ENCODE measurements at regions not wholly inside any gene's neighbourhood (a gene's known extent, or its start where the extent isn't known, plus 50 kb on each side); places are given as distances from the start of the nearest gene placed in this dataset.
A peak's percentile ranks its signal among the peaks of the same experiment; 100 is the strongest.

DNA sequence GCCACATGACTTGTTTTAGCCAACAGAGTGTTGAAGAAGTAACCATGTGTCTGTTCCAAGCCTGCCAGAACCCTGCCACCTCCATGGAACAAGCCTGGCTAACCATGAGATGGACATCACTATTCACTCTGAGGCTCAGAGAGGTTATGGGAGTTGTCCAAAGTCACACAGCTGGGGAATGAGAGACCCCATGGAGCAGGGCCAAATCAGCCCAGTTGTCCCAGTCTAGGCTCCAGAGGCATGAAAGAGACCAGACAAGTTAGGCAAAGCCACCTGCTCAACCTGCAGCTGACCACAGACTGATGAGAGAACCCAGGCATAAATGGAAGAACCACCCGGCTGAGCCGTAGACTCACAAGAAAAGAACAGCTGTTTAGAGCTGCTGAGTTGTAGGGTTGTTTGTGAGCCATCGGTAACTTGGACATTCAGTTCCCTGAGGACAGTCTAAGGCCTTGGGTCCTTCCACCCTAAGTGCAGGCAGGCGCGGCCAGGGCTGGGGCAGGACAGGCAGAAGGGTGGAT, 74.7 kb upstream of the PHF21B start:
- no peak overlapping the region for H3K27ac ChIP-seq
- H3K9me2 ChIP-seq (ENCODE audit: insufficient read depth) = no peaks in the 10 kb centered on the region
- TF ChIP-seq EZH2phosphoT487 (IDR thresholded peaks at IDR 0.05; ENCODE audit: insufficient read depth, low read depth) = no peak
- no peak for TF ChIP-seq EZH2 (IDR thresholded peaks at IDR 0.05; ENCODE audit: insufficient read depth, poor library complexity, severe bottlenecking)
- H3K4me3 ChIP-seq = no peak overlapping the region
- no peaks in the 10 kb centered on the region for H3K9me3 ChIP-seq (ENCODE audit: low read depth)
- peak overlapping the region; percentile 10 for H3K4me2 ChIP-seq (ENCODE audit: unreplicated experiment)
- H3K36me3 ChIP-seq (ENCODE audit: low read depth) = no peaks in the 10 kb centered on the region
- in situ Hi-C loops (cut with MboI) = no loop called here
- peaks cover 9% of the 10 kb centered on the region for H3K4me1 ChIP-seq (ENCODE audit: insufficient read depth)
- DNase-seq = no peak
- H3K9ac ChIP-seq = no peak overlapping the region
- peaks cover 13% of the 10 kb centered on the region; the same call in 1 of the 2 replicates for H3K27me3 ChIP-seq (replicated peaks; ENCODE audit: insufficient read depth)
- WGBS, 2 experiments (ENCODE audit: low coverage in 1 of 2, low lambda C conversion rate in 2 of 2, missing lambda C conversion rate in 2 of 2) = 90 to 91% methylated on average over 5 of the region's 5 CpGs
- H2AFZ ChIP-seq = no peak overlapping the region
- H3F3A ChIP-seq (ENCODE audit: insufficient read depth) = peaks cover 16% of the 10 kb centered on the region
- H3K79me2 ChIP-seq (ENCODE audit: insufficient read depth) = no peaks in the 10 kb centered on the region
- H4K20me1 ChIP-seq (ENCODE audit: insufficient read depth) = no peaks in the 10 kb centered on the region

DNA sequence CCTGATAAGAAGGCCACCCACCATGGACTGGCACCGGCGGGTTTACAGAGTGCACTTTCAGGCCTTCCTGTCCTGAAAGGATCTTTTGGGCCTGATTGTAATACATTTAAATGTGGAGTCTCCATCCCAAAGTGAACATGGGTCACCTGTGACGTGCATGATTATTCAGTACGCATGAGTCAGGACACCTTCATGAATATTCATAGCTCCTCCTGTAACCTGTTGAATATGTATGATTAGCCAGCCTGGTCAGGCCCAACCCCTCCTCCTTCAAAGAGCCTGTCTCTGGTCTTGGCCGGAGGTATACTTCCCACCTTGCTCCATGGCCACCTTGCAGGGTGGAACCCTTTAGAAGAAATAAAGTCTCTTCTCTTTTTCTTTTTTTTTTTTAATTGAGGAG, 75.9 kb upstream of the NUP50 start:
- no peaks in the 10 kb centered on the region for H3K9me2 ChIP-seq (ENCODE audit: insufficient read depth)
- peaks cover 16% of the 10 kb centered on the region for H3F3A ChIP-seq (ENCODE audit: insufficient read depth)
- DNase-seq = no peak
- peaks cover 23% of the 10 kb centered on the region for H3K27me3 ChIP-seq (replicated peaks; ENCODE audit: insufficient read depth)
- in situ Hi-C loops (cut with MboI) = no loop called here
- no peak overlapping the region for H3K27ac ChIP-seq
- no peaks in the 10 kb centered on the region for H3K9me3 ChIP-seq (ENCODE audit: low read depth)
- H2AFZ ChIP-seq = no peak overlapping the region
- H3K36me3 ChIP-seq (ENCODE audit: low read depth) = no peaks in the 10 kb centered on the region
- H4K20me1 ChIP-seq (ENCODE audit: insufficient read depth) = no peaks in the 10 kb centered on the region
- TF ChIP-seq EZH2 (IDR thresholded peaks at IDR 0.05; ENCODE audit: insufficient read depth, poor library complexity, severe bottlenecking) (no peak), EZH2phosphoT487 (IDR thresholded peaks at IDR 0.05; ENCODE audit: insufficient read depth, low read depth) (no peak)
- H3K4me2 ChIP-seq (ENCODE audit: unreplicated experiment) = no peak overlapping the region
- no peaks in the 10 kb centered on the region for H3K79me2 ChIP-seq (ENCODE audit: insufficient read depth)
- H3K4me1 ChIP-seq (ENCODE audit: insufficient read depth) = peaks cover 9% of the 10 kb centered on the region
- H3K9ac ChIP-seq = no peak overlapping the region
- WGBS, 2 experiments (ENCODE audit: low coverage in 1 of 2, low lambda C conversion rate in 2 of 2, missing lambda C conversion rate in 2 of 2) = 67 to 70% methylated on average over 5 of the region's 5 CpGs
- no peak overlapping the region for H3K4me3 ChIP-seq

DNA sequence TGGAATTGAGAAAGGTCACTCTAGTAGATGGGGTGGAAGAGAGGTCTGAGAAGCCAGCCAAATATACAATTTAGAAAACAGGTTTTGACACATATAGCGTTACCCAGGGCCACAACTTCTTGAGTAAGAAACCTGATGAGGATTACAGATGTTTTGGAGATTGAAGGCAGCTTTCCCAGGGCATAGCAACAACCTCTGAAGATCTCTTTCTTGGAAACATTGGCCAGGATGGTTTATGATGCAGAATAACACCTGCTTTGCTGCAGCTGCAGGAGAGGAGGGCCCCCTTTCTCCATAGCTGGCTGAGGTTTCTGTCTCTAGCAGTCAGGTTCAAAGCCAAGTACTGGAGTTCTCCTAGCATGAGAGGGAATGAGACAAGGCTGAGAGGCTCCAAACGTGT, 75.1 kb upstream of the NUP50 start:
- Histone ChIP-seq H3F3A (ENCODE audit: insufficient read depth) (peaks cover 14% of the 10 kb centered on the region), H3K9me2 (ENCODE audit: insufficient read depth) (no peaks in the 10 kb centered on the region), H3K9me3 (ENCODE audit: low read depth) (no peaks in the 10 kb centered on the region), H3K27me3 (replicated peaks; ENCODE audit: insufficient read depth) (peaks cover 26% of the 10 kb centered on the region), H3K4me2 (ENCODE audit: unreplicated experiment) (no peak overlapping the region), H3K79me2 (ENCODE audit: insufficient read depth) (no peaks in the 10 kb centered on the region), H4K20me1 (ENCODE audit: insufficient read depth) (no peaks in the 10 kb centered on the region), H3K9ac (no peak overlapping the region), H3K27ac (no peak overlapping the region), H3K4me3 (no peak overlapping the region), H3K36me3 (ENCODE audit: low read depth) (no peaks in the 10 kb centered on the region), H3K4me1 (ENCODE audit: insufficient read depth) (peaks cover 9% of the 10 kb centered on the region), H2AFZ (no peak overlapping the region)
- 48 to 49% methylated on average over 2 of the region's 2 CpGs for WGBS, 2 experiments (ENCODE audit: low coverage in 1 of 2, low lambda C conversion rate in 2 of 2, missing lambda C conversion rate in 2 of 2)
- in situ Hi-C loops (cut with MboI) = no loop called here
- no peak for TF ChIP-seq EZH2phosphoT487 (IDR thresholded peaks at IDR 0.05; ENCODE audit: insufficient read depth, low read depth)
- no peak for TF ChIP-seq EZH2 (IDR thresholded peaks at IDR 0.05; ENCODE audit: insufficient read depth, poor library complexity, severe bottlenecking)
- no peak for DNase-seq

DNA sequence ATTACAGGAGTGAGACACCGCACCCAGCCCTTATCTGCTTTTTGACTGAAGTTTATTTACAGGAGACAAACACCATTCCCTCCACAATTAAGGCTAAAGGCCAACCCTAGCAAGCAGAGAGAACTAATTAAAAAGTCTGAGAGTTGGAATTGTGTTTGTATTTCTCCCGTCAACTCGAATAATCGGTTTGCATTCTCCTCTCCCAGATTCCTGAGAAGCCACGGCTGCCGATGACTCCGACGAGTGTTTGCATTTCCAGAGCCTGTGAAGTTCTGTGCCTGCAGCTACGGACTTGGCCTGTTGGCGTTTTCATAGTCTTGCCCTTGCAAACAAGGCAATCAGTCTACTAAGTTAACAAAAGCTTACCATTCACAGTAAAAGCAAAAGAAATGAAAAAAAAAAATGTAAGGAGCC, 73.2 kb upstream of the NUP50 start:
- no peaks in the 10 kb centered on the region for H3K79me2 ChIP-seq (ENCODE audit: insufficient read depth)
- H3K9me2 ChIP-seq (ENCODE audit: insufficient read depth) = no peaks in the 10 kb centered on the region
- no peak overlapping the region for H3K27ac ChIP-seq
- H4K20me1 ChIP-seq (ENCODE audit: insufficient read depth) = no peaks in the 10 kb centered on the region
- H3K4me3 ChIP-seq = no peak overlapping the region
- no peaks in the 10 kb centered on the region for H3K4me1 ChIP-seq (ENCODE audit: insufficient read depth)
- no peak overlapping the region for H2AFZ ChIP-seq
- no peaks in the 10 kb centered on the region for H3K9me3 ChIP-seq (ENCODE audit: low read depth)
- H3K9ac ChIP-seq = no peak overlapping the region
- H3K27me3 ChIP-seq (replicated peaks; ENCODE audit: insufficient read depth) = peaks cover 32% of the 10 kb centered on the region
- TF ChIP-seq EZH2 (IDR thresholded peaks at IDR 0.05; ENCODE audit: insufficient read depth, poor library complexity, severe bottlenecking) (no peak), EZH2phosphoT487 (IDR thresholded peaks at IDR 0.05; ENCODE audit: insufficient read depth, low read depth) (no peak)
- no peak for DNase-seq
- in situ Hi-C loops (cut with MboI) = loop anchor here (10.0 kb wide), 2 partner anchors 116 to 276 kb away; no protein-coding TSS in a partner anchor
- no peaks in the 10 kb centered on the region for H3F3A ChIP-seq (ENCODE audit: insufficient read depth)
- no peaks in the 10 kb centered on the region for H3K36me3 ChIP-seq (ENCODE audit: low read depth)
- H3K4me2 ChIP-seq (ENCODE audit: unreplicated experiment) = no peak overlapping the region
- WGBS, 2 experiments (ENCODE audit: low coverage in 1 of 2, low lambda C conversion rate in 2 of 2, missing lambda C conversion rate in 2 of 2) = 43 to 57% methylated on average over 10 of the region's 10 CpGs

Measured in GM23248 (cell line).